ENCODE measurements at regions not wholly inside any gene's neighbourhood (a gene's known extent, or its start where the extent isn't known, plus 50 kb on each side); places are given as distances from the start of the nearest gene placed in this dataset.

DNA sequence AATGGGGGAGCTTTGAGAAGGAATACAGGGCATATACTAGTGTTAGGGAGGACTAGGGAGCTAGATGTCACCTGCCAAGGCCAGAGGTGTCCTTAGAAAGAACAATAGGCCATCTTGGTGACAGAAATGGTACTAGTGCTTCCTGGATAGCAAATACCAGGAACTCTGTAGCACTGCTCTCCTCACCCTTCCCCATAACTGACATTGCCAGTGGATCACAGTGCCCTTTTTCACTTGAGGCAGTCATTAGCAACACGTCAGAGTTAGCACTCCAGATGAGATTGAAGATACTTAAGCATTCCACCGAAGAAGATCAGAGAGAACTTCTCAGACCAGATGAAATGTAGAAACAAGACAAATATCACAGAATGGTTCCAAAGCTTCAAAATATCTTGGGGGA, 103.1 kb upstream of the PDZRN3 start:
- no peak for DNase-seq

DNA sequence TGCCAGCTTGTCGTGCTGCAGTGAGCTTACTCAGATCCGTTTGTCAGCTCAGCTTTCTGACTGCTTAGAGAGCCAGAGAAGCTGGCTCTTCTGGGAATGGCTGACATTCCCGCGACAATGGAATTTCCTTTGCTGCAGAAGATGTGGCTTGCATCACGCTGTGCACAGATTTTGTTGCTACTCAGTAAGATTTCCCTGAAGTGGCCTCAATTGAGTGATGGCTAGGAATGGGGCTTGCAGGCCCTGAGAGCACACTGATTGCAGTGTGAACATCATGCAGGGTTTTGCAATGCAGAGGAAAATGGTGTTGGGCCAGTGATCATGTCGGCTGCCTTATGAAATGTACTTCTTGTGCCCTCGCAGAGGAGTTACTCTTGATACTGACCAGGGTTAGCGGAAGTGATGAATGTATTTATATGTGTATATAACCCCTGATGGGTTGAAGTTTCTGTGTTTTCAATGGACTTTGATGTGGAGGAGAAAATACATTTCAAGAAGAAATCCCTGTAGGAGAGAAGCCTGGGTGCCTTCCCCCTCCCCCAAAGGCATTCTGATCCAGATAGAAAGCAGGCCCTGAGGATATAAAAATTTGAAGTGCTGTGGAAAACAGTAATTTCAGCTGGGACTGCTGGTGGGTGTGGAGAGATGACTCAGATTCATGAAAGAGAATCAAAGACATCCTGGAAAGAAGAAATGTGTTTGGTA, 102.5 kb upstream of the PDZRN3 start:
- DNase-seq: no peak

DNA sequence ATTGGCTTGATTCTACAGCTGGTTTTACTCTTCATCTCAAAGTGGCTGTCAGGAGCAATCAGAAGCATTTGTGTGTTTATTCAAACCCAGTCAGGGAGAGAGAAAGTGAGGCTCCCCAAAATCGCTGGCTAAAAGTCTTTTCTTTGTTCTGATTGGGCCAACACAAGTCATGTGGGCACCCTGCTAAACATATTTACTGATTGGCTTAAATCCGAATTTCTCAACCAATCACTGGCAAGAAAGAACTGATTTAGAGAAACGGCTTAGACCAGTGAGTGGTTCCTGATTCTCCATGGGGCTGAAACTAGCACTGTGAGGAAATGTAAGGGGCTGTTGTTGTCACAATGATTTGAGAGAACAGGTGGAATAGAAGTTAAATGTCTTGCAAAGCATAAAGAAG, 98.9 kb upstream of the PDZRN3 start:
- DNase-seq: no peak

DNA sequence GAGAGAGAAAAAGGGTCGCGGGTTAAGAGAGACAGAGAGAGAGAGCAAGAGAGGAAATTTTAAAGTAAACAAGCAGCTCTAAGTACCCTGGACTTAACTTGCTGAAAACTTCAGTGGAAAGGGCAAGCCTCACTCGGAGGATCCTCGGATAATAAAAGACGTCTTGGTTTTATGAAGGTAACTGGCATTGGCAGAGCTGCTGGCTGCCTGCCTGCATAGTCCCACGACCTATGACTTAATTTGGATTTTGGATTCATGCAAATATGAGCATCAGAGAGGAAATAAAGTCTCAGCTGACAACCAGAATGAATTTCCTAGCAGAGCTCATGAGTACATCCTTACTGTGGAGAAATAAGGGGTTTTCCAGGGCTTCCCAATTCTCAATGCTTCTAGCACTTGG, 95.1 kb upstream of the PDZRN3 start:
- no peak for DNase-seq

DNA sequence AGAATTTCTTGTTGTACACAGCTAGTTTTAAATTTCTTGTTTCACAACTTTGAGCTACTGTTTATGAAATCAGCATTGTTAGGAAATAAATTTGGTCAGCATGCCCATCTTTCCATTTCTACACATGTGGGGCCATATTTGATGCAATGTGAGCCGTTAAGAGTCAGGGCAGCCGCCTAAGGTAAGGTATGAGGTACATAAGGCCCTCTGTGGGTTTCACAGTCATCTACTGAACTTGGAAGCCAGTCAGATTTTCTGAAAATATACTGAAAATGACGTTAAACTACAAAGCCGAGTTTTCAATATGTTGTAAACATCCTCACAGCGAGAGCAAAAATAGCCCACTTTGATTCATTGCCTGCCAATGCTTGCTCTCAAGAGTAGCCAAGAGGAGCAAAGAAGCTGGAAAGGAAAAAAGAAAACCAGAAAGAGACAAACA, 94.7 kb upstream of the PDZRN3 start:
- no peak for DNase-seq

DNA sequence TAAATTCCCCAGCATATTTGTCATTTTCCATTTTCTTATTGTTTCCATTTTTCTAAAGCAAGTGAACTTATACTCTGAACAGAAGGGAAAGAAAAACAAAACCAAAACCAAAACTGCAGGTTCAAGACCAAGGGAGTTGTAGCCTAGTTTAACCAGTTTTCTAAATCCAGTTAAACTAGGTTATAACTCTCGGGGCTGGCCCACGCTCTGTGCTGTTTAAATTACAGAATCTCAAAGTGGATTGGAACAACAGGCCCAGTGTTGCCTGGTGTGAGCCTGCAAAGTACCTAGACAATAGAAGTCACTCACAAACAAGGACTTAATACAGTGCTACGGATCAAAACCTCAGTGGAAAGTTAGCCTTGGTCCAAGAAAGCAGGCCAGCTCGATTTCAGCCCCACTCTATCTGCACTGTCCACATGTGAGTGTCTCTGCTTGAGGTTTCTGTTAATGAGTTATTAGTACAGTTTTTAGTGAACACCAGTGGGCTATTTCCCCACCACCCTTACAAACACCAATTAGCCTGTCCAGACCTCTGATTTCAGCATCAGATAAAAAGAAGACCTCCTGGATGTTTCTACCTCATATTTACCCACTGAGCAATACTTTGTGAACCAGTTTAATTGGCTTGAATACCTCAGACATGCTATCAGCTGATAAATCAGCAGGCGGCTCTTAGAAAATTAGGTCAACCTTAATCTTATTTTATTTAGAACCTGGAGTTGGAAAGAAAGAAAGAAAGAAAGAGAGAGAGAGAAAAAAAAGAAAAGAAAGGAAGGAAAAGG, 93.8 kb upstream of the PDZRN3 start:
- no peak for DNase-seq

DNA sequence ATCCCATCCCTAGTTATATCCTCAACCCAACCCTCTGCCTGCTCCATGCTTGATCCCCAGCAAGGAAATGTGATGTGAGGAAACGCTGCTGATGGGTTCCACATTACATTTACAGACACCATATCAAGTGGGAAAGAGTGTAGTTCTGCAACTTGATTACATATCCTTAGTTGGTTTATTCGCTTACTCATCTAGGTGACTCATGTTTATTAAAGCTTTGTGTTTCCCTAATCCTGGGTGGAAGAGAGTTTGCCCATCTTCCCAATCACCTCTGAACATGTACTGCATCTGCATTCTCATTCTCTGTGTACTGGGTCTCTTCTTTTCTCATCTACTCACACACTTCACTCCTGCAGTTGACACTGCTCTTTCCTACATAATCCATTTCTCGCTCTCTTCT, 91.7 kb upstream of the PDZRN3 start:
- DNase-seq: no peak

DNA sequence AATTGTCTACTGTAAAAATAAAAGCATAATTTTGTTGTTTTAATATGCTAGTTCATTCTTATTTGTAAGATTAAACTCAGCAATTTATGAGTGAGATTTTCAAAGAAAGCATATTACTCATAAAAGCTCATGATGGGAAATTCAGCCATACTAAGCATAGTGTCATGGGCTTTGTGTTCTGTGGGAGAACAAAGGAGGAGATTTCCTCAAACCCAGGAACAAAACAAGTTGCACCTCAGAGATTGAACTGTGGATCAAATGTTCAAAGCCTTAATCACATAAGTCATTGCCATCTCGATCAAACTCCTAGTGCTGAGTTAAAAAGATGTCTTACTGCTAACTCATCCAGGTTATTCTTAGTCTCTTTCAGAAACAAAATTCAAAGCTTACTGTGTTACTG, 85.6 kb upstream of the PDZRN3 start:
- no peak for DNase-seq

DNA sequence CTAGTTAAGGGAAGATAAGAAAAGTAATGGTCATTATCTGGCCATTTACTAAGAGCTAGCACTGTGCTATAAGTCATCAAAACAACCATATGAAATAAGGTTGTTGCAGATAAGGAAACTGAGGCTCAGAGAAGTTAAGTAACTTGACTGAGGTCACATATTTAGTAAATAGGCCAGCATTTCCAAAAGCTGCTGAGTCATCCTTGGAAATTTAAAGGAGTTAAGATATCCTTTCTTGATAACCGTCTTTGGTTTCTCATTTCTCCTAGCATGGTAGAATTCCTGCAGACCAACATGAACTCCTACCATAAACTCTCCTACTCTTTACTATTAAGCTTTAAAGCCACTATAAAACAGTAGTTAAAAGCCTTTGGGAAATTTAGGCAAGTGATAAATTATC, 85.0 kb upstream of the PDZRN3 start:
- no peak for DNase-seq

DNA sequence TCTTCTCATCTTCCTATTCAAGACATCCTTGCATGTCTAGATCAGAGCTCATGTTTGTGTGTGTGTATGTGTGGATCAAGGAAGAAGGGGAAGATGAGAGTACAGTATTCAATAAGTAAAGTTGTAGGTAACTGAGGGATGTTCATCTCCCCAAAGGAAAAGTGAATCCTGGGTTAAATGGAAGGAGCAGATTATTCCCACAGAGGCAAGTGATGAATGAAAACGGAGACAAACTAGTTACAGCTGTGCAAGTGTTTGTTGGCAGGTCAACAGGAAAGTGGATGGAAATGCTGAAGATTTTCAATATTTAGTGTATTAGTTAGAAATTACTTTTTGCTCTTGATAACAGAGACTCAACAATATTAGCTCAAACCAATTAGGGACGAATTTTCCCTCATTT, 84.2 kb upstream of the PDZRN3 start:
- DNase-seq: no peak

DNA sequence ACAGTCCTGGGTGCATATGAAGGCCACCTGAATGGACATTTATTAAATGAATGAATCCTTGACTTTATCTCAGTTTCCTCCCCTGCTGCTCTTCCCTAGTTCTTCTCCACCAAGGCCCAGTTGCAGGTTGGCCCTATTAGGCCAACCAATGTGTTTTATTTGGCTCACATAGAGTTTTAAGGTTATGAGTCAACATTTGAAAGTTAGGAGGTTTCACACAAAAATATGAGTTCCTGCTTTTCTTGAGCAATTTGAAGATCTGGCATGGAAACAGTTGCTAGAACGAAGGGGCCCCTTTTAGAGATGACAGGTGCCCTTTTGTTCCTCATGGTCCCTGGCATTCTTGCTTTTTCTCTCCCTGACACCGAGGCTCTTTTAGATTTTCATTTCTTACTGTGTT, 83.0 kb upstream of the PDZRN3 start:
- DNase-seq: no peak

DNA sequence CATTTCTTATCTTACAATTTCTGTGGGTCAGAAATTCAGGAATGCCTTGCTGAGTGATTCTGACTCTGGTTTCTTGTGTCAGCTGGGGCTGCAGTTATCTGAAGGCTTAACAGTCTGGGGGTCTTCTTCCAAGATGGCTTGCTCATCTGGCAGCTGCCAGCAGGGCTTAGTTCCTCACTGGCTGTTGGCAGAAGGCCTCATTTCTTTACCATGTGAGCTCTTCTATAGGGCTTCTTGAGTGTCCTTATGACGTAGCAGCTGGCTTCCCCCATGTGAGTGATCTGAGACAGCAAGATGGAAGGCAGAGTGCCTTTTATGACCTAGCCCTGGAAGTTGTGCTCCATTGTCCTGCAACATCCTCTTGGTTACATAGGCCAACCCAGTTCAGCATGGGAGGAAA, 82.0 kb upstream of the PDZRN3 start:
- no peak for DNase-seq

DNA sequence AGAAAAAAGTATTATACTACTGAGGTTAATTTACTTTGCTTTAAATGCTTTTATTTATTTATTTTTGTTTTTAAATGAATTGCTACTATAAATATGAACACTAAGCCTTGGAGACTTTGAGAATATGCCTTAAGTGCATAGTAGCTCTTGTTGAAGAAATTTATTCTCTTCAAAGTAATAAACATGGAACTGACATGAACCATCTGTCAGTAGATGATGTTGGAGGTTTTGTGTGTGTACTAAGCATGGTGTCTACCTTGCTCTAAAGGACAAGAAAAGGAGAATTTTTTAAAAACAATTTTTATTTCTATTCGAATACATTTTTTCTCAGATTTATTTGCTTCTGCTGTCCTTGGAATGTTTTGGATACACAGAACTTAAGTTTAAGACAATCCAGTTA, 81.1 kb upstream of the PDZRN3 start:
- DNase-seq: no peak

DNA sequence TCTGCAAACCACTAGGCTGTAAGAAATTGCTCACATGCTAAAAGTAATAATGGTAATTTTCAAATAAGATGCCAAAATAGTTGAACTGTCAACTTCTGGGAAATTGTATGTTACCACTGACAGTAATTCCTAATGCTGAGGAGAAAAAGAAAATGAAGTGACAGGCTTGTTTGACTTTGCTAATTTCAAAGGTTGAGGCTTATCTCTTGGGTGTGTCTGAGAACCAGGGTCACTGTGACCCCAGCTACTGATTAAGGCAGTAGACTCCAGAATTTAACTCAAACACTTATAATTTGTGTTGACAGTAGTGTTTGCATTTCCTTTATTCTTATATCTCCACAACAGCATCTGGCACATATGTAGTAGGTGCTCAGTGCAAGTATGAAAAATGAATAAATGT, 74.6 kb upstream of the PDZRN3 start:
- DNase-seq: no peak

DNA sequence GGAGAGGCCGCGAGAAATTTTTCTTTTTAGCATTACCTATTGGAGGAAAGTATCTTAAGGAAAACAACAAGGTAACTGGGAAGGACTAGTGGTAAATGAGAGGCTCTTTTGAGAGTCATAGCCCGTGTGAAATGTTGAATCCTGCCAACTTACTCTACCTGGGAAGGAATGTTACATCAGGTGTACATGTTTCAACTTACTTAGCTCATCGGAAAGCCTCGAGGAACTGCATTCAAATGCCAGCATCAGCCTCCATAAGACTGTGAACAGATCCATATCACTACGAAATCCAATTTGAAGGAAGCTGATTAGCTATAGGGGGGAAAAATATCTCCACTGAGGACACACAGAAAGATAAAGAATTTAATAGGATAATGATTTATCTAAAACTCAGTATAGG, 72.3 kb upstream of the PDZRN3 start:
- DNase-seq: no peak

DNA sequence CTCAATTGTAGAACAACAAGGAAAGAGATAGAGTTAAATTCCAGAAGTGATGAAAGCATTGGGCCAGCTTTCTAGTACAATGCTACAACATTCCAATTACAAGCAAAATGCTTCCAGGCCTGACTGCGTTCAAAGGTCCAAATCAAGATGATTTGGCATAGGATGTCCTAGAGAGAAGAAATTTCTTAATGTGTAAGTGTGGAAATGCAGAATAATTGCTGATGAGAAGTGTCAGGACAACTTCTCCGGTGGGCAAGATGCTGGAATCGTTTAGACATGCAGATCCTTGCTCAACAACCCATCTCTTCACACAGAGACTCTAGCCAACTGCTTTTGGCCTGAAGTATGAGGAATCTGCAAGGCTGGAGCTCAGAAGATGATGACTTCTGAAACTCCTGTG, 71.1 kb upstream of the PDZRN3 start:
- DNase-seq: no peak

DNA sequence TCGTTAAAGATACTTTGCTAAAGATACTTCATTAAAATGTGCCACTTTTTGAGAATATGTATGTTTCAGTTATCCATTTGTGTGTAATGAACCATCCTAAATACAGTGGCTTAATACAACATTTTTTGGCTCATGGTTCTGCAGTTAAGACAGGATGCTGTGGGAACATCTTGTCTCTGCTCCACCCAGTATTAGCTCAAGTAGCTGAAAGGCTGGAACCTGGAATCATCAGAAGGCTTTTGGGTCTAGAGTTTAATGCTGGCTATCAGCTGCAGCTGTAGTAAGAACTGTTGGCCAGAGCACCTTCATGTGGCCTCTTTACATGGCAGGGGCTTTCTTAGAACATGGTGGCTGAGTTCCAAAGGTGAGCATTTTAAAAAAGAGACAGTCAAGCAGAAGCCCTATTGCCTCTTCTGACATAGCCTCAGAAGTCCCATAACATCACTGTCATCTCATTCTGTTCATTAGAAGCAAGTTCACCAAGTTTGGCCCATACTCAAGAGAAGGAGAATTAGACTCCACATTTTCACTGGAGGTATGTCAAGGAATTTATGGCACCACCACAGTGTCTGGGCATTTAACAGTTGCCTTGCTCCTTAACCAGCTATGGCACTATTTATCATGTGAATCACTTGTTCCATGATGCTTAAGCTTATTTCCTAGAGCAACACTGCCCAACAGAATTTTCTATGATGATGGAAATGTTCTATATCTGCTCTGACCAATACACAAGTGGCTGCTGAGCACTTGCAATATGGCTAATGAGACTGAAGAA, 70.4 kb upstream of the PDZRN3 start:
- no peak for DNase-seq

DNA sequence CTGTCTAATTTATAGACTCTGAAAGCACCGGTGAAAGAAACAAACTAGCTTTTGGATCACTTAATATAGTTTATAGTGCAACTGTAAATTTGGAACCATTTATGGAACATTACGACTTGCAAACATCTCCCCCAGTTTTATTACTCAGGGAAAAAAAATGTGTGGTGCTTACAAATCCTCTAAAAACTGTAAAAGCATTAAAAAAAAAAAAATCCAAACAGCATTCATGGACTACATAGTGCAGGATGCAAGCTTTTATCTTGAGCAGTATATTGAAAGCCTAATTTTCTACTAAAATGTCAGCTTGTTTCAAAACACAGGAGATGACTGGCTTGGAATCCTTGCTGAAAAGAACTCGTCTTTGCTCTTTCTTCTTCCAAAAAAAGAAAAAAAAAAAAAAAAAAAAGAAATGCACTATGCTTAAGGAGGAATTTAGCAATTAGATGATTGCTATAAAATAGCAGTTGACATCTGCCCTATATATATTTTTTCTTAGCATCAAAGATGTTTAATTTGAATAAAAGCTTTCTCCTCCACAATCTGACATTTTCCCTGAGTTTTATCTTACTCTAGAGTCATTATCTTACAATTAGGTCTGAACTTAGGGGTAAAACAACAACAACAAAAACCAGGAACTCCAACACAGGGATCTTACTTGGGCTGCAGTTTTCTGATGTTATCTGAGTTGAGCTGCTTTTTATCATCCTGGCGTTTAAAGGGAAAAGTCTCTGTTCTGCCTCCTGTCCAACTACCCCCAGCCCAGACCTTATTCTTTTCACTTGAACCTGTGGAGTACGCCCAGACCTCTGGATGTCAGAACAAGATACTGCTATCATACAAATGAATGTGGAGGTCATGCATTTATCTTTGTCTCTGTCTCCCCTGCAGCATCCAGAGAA, 62.6 kb upstream of the PDZRN3 start:
- DNase-seq: no peak

DNA sequence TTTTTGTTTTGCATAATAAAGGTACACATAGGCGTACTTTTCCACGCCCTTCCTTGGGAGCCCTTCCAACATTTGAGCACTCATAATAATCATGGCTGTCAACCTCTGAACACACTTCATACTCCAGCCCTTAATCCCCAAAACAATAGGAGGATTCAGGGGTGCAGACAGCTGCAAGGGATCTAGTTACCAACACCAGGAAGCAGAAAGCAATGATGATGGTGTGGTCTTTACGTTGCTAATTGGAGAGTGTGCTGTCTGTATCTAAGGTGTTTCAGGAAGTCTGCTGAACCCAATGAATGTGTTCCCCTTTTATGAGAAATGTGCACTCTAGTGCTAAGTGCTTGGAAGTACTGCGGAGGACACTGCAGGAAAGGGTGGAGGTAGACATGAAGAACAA, 60.3 kb upstream of the PDZRN3 start:
- peak; percentile 66 for DNase-seq

DNA sequence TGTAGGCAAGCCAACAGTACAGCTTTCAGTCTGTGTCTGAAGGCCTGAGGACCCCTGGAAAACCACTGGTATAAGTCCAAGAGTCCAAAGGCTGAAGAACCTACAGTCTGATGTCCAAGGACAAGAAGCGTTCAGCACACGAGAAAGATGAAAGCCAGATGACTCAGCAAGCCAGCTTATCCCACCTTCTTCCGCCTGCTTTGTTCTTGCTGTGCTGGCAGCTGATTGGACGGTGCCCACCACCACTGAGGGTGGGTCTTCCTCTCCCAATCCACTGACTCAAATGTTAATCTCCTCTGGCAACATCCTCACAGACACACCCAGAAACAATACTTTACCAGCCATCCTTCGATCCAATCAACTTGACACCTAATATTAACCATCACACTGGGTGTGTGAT, 59.0 kb upstream of the PDZRN3 start:
- DNase-seq: no peak

DNA sequence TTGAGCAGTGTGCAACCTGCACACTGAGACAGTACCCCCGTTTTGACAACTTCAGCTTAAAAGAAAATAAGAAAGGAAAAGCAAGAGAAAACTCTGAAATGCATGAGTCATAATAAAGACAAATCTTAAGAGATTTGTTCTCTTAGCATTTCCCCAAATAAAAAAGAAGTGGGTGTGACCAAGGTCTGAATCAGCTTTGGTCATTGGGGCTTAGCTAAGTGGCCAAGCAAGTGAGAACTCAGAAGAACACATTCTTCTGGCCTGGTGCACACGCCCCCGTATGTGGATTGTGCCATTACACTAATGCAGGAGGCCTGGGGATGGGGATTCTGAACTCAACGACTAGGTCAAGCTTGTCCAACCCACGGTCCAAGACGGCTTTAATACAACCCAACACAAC, 56.9 kb upstream of the PDZRN3 start:
- DNase-seq: no peak

DNA sequence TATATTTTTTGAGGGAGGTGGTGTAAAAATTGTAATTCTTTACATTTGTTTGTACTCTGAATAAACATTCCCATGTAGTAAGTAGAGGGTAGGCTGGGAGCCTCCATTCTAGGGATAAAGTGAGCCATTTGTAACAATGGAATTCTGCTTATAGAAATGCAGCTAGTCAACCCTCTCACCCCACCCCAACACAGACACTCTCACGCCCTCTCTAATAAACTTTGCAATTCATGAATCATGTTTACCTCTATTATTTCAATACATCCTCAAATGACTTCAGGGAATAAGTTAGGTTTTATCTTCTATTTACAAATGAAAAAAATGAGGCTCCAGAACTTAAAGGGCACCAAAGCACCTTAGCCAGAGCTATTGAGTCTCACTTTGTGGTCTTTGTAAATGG, 56.5 kb upstream of the PDZRN3 start:
- no peak for DNase-seq
